ENCODE measurements at regions not wholly inside any gene's neighbourhood (a gene's known extent, or its start where the extent isn't known, plus 50 kb on each side); places are given as distances from the start of the nearest gene placed in this dataset.

GRCh38 chr17:52419229-52419641, 260.7 kb upstream of the CA10 start:
- no TSS peak for BruUV-seq (replicated peaks)

GRCh38 chr17:52410781-52411180, 252.3 kb upstream of the CA10 start:
- BruUV-seq (replicated peaks): no TSS peak
- no peak for DNase-seq (ENCODE audit: low read depth, low spot score)
- no peak for TF ChIP-seq EZH2 (IDR thresholded peaks at IDR 0.05)
- no peak for TF ChIP-seq YY1 (IDR thresholded peaks at IDR 0.05; ENCODE audit: extremely low read depth, insufficient replicate concordance, low read depth, low read length)
- no peak for TF ChIP-seq CBX3 (IDR thresholded peaks at IDR 0.05; ENCODE audit: low read depth)
- TF ChIP-seq, protein P1, sequence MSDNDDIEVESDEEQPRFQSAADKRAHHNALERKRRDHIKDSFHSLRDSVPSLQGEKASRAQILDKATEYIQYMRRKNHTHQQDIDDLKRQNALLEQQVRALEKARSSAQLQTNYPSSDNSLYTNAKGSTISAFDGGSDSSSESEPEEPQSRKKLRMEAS (IDR thresholded peaks at IDR 0.05): no peak
- TF ChIP-seq, protein P2, sequence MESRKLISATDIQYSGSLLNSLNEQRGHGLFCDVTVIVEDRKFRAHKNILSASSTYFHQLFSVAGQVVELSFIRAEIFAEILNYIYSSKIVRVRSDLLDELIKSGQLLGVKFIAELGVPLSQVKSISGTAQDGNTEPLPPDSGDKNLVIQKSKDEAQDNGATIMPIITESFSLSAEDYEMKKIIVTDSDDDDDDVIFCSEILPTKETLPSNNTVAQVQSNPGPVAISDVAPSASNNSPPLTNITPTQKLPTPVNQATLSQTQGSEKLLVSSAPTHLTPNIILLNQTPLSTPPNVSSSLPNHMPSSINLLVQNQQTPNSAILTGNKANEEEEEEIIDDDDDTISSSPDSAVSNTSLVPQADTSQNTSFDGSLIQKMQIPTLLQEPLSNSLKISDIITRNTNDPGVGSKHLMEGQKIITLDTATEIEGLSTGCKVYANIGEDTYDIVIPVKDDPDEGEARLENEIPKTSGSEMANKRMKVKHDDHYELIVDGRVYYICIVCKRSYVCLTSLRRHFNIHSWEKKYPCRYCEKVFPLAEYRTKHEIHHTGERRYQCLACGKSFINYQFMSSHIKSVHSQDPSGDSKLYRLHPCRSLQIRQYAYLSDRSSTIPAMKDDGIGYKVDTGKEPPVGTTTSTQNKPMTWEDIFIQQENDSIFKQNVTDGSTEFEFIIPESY (IDR thresholded peaks at IDR 0.05; ENCODE audit: extremely low read depth, insufficient replicate concordance, low read length): no peak
- no peak for TF ChIP-seq POLR2AphosphoS5 (IDR thresholded peaks at IDR 0.05; ENCODE audit: low read depth, low read length)
- TF ChIP-seq ELF1 (IDR thresholded peaks at IDR 0.05; ENCODE audit: borderline replicate concordance, low read depth): no peak
- no peak for TF ChIP-seq EGR1 (IDR thresholded peaks at IDR 0.05; ENCODE audit: low read depth)
- no peak for TF ChIP-seq SIN3A (IDR thresholded peaks at IDR 0.05; ENCODE audit: low read depth)
- TF ChIP-seq POLR2A (IDR thresholded peaks at IDR 0.05; ENCODE audit: borderline replicate concordance, extremely low read depth, insufficient read depth, insufficient read length): no peak
- no peak for TF ChIP-seq RAD21 (IDR thresholded peaks at IDR 0.05; ENCODE audit: low read depth)

More at GRCh38 chr17:52419229-52419641, 260.7 kb upstream of the CA10 start:
- TF ChIP-seq FOSL1 (IDR thresholded peaks at IDR 0.05; ENCODE audit: low read depth) (no peak), ZFX (IDR thresholded peaks at IDR 0.05) (no peak), SIN3A (IDR thresholded peaks at IDR 0.05; ENCODE audit: low read depth) (no peak), CEBPB (IDR thresholded peaks at IDR 0.05; ENCODE audit: low read depth) (no peak), POLR2A (IDR thresholded peaks at IDR 0.05; ENCODE audit: borderline replicate concordance, extremely low read depth, insufficient read depth, insufficient read length) (no peak), EZH2 (IDR thresholded peaks at IDR 0.05) (no peak), EZH2phosphoT487 (IDR thresholded peaks at IDR 0.05; ENCODE audit: borderline replicate concordance) (no peak), RAD21 (IDR thresholded peaks at IDR 0.05; ENCODE audit: low read depth) (no peak)
- TF ChIP-seq, protein P1 (IDR thresholded peaks at IDR 0.05): no peak
- TF ChIP-seq, protein P3, sequence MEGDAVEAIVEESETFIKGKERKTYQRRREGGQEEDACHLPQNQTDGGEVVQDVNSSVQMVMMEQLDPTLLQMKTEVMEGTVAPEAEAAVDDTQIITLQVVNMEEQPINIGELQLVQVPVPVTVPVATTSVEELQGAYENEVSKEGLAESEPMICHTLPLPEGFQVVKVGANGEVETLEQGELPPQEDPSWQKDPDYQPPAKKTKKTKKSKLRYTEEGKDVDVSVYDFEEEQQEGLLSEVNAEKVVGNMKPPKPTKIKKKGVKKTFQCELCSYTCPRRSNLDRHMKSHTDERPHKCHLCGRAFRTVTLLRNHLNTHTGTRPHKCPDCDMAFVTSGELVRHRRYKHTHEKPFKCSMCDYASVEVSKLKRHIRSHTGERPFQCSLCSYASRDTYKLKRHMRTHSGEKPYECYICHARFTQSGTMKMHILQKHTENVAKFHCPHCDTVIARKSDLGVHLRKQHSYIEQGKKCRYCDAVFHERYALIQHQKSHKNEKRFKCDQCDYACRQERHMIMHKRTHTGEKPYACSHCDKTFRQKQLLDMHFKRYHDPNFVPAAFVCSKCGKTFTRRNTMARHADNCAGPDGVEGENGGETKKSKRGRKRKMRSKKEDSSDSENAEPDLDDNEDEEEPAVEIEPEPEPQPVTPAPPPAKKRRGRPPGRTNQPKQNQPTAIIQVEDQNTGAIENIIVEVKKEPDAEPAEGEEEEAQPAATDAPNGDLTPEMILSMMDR (IDR thresholded peaks at IDR 0.05 in 2 of 3, conservative IDR thresholded peaks at IDR 0.05 in 1 of 3; ENCODE audit: borderline replicate concordance in 1 of 3, insufficient read depth in 1 of 3, low read depth in 2 of 3, low read length in 2 of 3): no peak
- no peaks in the 10 kb centered on the region for H3K9me2 ChIP-seq (ENCODE audit: insufficient read depth)
- intact Hi-C loops (cut with micrococcal nuclease): no loop called here
- H3K27me3 ChIP-seq (ENCODE audit: insufficient read depth, low read length): no peaks in the 10 kb centered on the region
- POLR2A ChIA-PET: no interaction called here
- H3K36me3 ChIP-seq (ENCODE audit: control insufficient read depth in 1 of 2, insufficient read depth in 2 of 2, low read length in 2 of 2): no peaks in the 10 kb centered on the region
- no peak overlapping the region for H2AFZ ChIP-seq (ENCODE audit: low read depth, low read length, poor library complexity, severe bottlenecking)
- no peak overlapping the region for H3K9ac ChIP-seq (ENCODE audit: low read length)
- peaks cover 38 to 39% of the 10 kb centered on the region in 2 experiments; a peak in 3 of 4 replicates for H3K9me3 ChIP-seq (ENCODE audit: control insufficient read depth in 1 of 2, insufficient read depth in 1 of 2, low read depth in 1 of 2, low read length in 2 of 2)
- CTCF ChIA-PET: no interaction called here
- H3K4me2 ChIP-seq (ENCODE audit: low read length): no peak overlapping the region
- no peaks in the 10 kb centered on the region for H3K4me1 ChIP-seq (ENCODE audit: control insufficient read depth in 1 of 2, insufficient read depth in 2 of 2, low read length in 2 of 2)
- RAD21 ChIA-PET (ENCODE audit: low non-redundant PET in 1 of 2, low total read pairs in 2 of 2, uncharacterized antibody in 2 of 2, unreplicated experiment in 2 of 2): no interaction called here
- ATAC-seq (no peak), DNase-seq (ENCODE audit: low read depth, low spot score) (no peak)
- H4K20me1 ChIP-seq (ENCODE audit: insufficient read depth): no peaks in the 10 kb centered on the region
- no peak overlapping the region for H3K4me3 ChIP-seq (replicated peaks in 1 of 2; ENCODE audit: low read depth in 1 of 2, low read length in 2 of 2)
- H3K27ac ChIP-seq (ENCODE audit: low read depth, low read length): no peak overlapping the region
- H3K79me2 ChIP-seq (ENCODE audit: insufficient read depth, low read length): no peaks in the 10 kb centered on the region

More at GRCh38 chr17:52410781-52411180, 252.3 kb upstream of the CA10 start:
- CTCF ChIA-PET: no interaction called here
- no peaks in the 10 kb centered on the region for H4K20me1 ChIP-seq (ENCODE audit: insufficient read depth)
- ATAC-seq: no peak
- no peak overlapping the region for H3K4me3 ChIP-seq (replicated peaks in 1 of 2; ENCODE audit: low read depth in 1 of 2, low read length in 2 of 2)
- H3K27me3 ChIP-seq (ENCODE audit: insufficient read depth, low read length): no peaks in the 10 kb centered on the region
- no peak overlapping the region for H2AFZ ChIP-seq (ENCODE audit: low read depth, low read length, poor library complexity, severe bottlenecking)
- no peak overlapping the region for H3K9ac ChIP-seq (ENCODE audit: low read length)
- POLR2A ChIA-PET: no interaction called here
- H3K36me3 ChIP-seq (ENCODE audit: control insufficient read depth in 1 of 2, insufficient read depth in 2 of 2, low read length in 2 of 2): no peaks in the 10 kb centered on the region
- no peaks in the 10 kb centered on the region for H3K79me2 ChIP-seq (ENCODE audit: insufficient read depth, low read length)
- intact Hi-C loops (cut with micrococcal nuclease): no loop called here
- peaks cover 25 to 32% of the 10 kb centered on the region in 2 experiments; a peak in 2 of 4 replicates for H3K9me3 ChIP-seq (ENCODE audit: control insufficient read depth in 1 of 2, insufficient read depth in 1 of 2, low read depth in 1 of 2, low read length in 2 of 2)
- RAD21 ChIA-PET (ENCODE audit: low non-redundant PET in 1 of 2, low total read pairs in 2 of 2, uncharacterized antibody in 2 of 2, unreplicated experiment in 2 of 2): no interaction called here
- H3K4me2 ChIP-seq (ENCODE audit: low read length): no peak overlapping the region
- no peaks in the 10 kb centered on the region for H3K4me1 ChIP-seq (ENCODE audit: control insufficient read depth in 1 of 2, insufficient read depth in 2 of 2, low read length in 2 of 2)
- H3K9me2 ChIP-seq (ENCODE audit: insufficient read depth): no peaks in the 10 kb centered on the region
- no peak overlapping the region for H3K27ac ChIP-seq (ENCODE audit: low read depth, low read length)

Data from HCT116 (cell line).